Neural progenitor cell (in vitro differentiated cells): ENCODE measurements at regions not wholly inside any gene's neighbourhood (a gene's known extent, or its start where the extent isn't known, plus 50 kb on each side); places are given as distances from the start of the nearest gene placed in this dataset.
"Not testable (repeated sequence)": the region's sequence is repeated elsewhere in the genome, so short reads cannot be mapped to it uniquely, and the experiment has no call there.

Experiments
- DNase-seq: peaks from one replicate; pipeline ENCODE4 v3.0.0-alpha.2; 2016; ENCODE audit warnings: low spot score
- H2AFZ ChIP-seq: fragments of 200-600 bp; sonication (generic); replicated peaks from 2 replicates; pipeline ENCODE4 v1.6.1; 2016; ENCODE audit warnings: antibody characterized with exemption
- H3F3A ChIP-seq: fragments of 200-600 bp; sonication (generic); 2 replicates; pipeline ENCODE4 v1.6.1; 2016; ENCODE audit warnings: antibody characterized with exemption, low read depth
- H3K27ac ChIP-seq: fragments of 200-600 bp; sonication (generic); 2 replicates; pipeline ENCODE4 v1.5.1; 2016; ENCODE audit warnings: mild to moderate bottlenecking
- H3K27me3 ChIP-seq: fragments of 200-600 bp; sonication (generic); 2 replicates; pipeline ENCODE4 v1.6.1; 2016; ENCODE audit warnings: mild to moderate bottlenecking, moderate library complexity
- H3K36me3 ChIP-seq: fragments of 200-600 bp; sonication (generic); 2 replicates; pipeline ENCODE4 v1.5.1; 2016
- H3K4me1 ChIP-seq: fragments of 200-600 bp; sonication (generic); 2 replicates; pipeline ENCODE4 v1.6.1; 2016; ENCODE audit warnings: mixed run types
- H3K4me2 ChIP-seq: fragments of 200-600 bp; sonication (generic); 2 replicates; pipeline ENCODE4 v1.6.1; 2016
- H3K4me3 ChIP-seq: fragments of 200-600 bp; sonication (generic); 2 replicates; pipeline ENCODE4 v1.5.1; 2016
- H3K79me2 ChIP-seq: fragments of 200-600 bp; sonication (generic); 2 replicates; pipeline ENCODE4 v1.6.1; 2016; ENCODE audit warnings: low read depth
- H3K9ac ChIP-seq: fragments of 200-600 bp; sonication (generic); 2 replicates; pipeline ENCODE4 v1.6.1; 2016
- H3K9me3 ChIP-seq: fragments of 200-600 bp; sonication (generic); 2 replicates; pipeline ENCODE4 v1.5.1; 2016; ENCODE audit warnings: low read depth
- H4K20me1 ChIP-seq: fragments of 200-600 bp; sonication (generic); 2 replicates; pipeline ENCODE4 v1.6.1; 2016; ENCODE audit warnings: low read depth
- H3K27ac Mint-ChIP-seq: 3 replicates; pipeline ENCODE4 v1.8.0; 2021; ENCODE audit warnings: mixed read lengths
- H3K27me3 Mint-ChIP-seq: 2 replicates; pipeline ENCODE4 v1.8.0; 2022; ENCODE audit warnings: low read depth, mild to moderate bottlenecking, inconsistent platforms, moderate library complexity, mixed read lengths; ENCODE audit not compliant: insufficient read depth
- H3K36me3 Mint-ChIP-seq: 3 replicates; pipeline ENCODE4 v1.8.0; 2021; ENCODE audit warnings: mixed read lengths
- H3K4me1 Mint-ChIP-seq: 3 replicates; pipeline ENCODE4 v1.8.0; 2021; ENCODE audit warnings: mixed read lengths
- H3K4me3 Mint-ChIP-seq: 3 replicates; pipeline ENCODE4 v1.8.0; 2021; ENCODE audit warnings: mild to moderate bottlenecking, moderate library complexity, mixed read lengths
- H3K9me3 Mint-ChIP-seq: 3 replicates; pipeline ENCODE4 v1.8.0; 2020; ENCODE audit warnings: mixed read lengths
- CTCF ChIP-seq: fragments of 200-600 bp; sonication (generic); IDR thresholded peaks from 2 replicates; pipeline ENCODE4 v1.5.1; 2017; ENCODE audit warnings: antibody characterized with exemption, mild to moderate bottlenecking
- EZH2 ChIP-seq: fragments of 200-600 bp; sonication (generic); IDR thresholded peaks from 2 replicates; pipeline ENCODE4 v1.6.1; 2017; ENCODE audit warnings: antibody characterized with exemption, mild to moderate bottlenecking, moderate library complexity
- EZH2phosphoT487 ChIP-seq: fragments of 200-600 bp; sonication (generic); IDR thresholded peaks from 2 replicates; pipeline ENCODE4 v1.6.1; 2017; ENCODE audit warnings: antibody characterized with exemption

GRCh38 chrX:114058988-114059418 is 524.9 kb upstream of the HTR2C start:
- no peak overlapping the region for H3K27ac Mint-ChIP-seq
- H3K9me3 Mint-ChIP-seq: peaks cover 5% of the 10 kb centered on the region
- no peaks in the 10 kb centered on the region for H3K27me3 Mint-ChIP-seq
- H3K79me2 ChIP-seq: no peaks in the 10 kb centered on the region
- H3K4me3 Mint-ChIP-seq: no peak overlapping the region
- H3K36me3 ChIP-seq: no peaks in the 10 kb centered on the region
- no peak overlapping the region for H3K4me2 ChIP-seq
- H3F3A ChIP-seq: peaks cover 27% of the 10 kb centered on the region
- H3K27me3 ChIP-seq: no peaks in the 10 kb centered on the region
- H3K4me3 ChIP-seq: no peak overlapping the region
- H4K20me1 ChIP-seq: no peaks in the 10 kb centered on the region
- H3K9me3 ChIP-seq: no peaks in the 10 kb centered on the region
- no peaks in the 10 kb centered on the region for H3K4me1 ChIP-seq
- H3K4me1 Mint-ChIP-seq: no peaks in the 10 kb centered on the region
- no peaks in the 10 kb centered on the region for H3K36me3 Mint-ChIP-seq
- no peak overlapping the region for H3K27ac ChIP-seq
- no peak for DNase-seq
- H3K9ac ChIP-seq: no peak overlapping the region
- TF ChIP-seq CTCF: no peak
- TF ChIP-seq EZH2: no peak
- H2AFZ ChIP-seq: no peak overlapping the region

- not testable (repeated sequence) for H3K27me3 ChIP-seq, H3K27ac Mint-ChIP-seq, H3K9me3 Mint-ChIP-seq, H2AFZ ChIP-seq, H3K4me3 ChIP-seq, H3K4me3 Mint-ChIP-seq, H3K27ac ChIP-seq, H3K4me1 ChIP-seq, H3K36me3 ChIP-seq, H3K9me3 ChIP-seq, H4K20me1 ChIP-seq, H3K79me2 ChIP-seq, DNase-seq, H3K36me3 Mint-ChIP-seq, H3K9ac ChIP-seq, H3K27me3 Mint-ChIP-seq, H3K4me2 ChIP-seq, H3K4me1 Mint-ChIP-seq
- peaks cover 42% of the 10 kb centered on the region for H3F3A ChIP-seq
Observed at GRCh38 chrX:114057422-114057821, 526.5 kb upstream of the HTR2C start.

- no peak overlapping the region for H2AFZ ChIP-seq
- no peak overlapping the region for H3K4me2 ChIP-seq
- Mint-ChIP-seq H3K27me3 (no peaks in the 10 kb centered on the region), H3K36me3 (no peaks in the 10 kb centered on the region), H3K27ac (no peak overlapping the region), H3K4me1 (no peaks in the 10 kb centered on the region), H3K4me3 (no peak overlapping the region), H3K9me3 (no peaks in the 10 kb centered on the region)
- no peak overlapping the region for H3K4me3 ChIP-seq
- no peaks in the 10 kb centered on the region for H3K9me3 ChIP-seq
- H3F3A ChIP-seq: peaks cover 71% of the 10 kb centered on the region
- peak overlapping the region; percentile 14 for H3K27ac ChIP-seq
- H3K27me3 ChIP-seq: no peaks in the 10 kb centered on the region
- H4K20me1 ChIP-seq: peaks cover 7% of the 10 kb centered on the region
- no peak for DNase-seq
- TF ChIP-seq CTCF (no peak), EZH2phosphoT487 (no peak), EZH2 (no peak)
- H3K9ac ChIP-seq: no peak overlapping the region
- peaks cover 22% of the 10 kb centered on the region for H3K4me1 ChIP-seq
- peaks cover 34% of the 10 kb centered on the region for H3K79me2 ChIP-seq
- no peaks in the 10 kb centered on the region for H3K36me3 ChIP-seq
Observed at GRCh38 chrX:114051667-114052315, 532.1 kb upstream of the HTR2C start.

- no peak for TF ChIP-seq EZH2phosphoT487
- TF ChIP-seq CTCF: no peak
- TF ChIP-seq EZH2: no peak
- Histone ChIP-seq H2AFZ (no peak overlapping the region), H3K4me1 (peaks cover 28% of the 10 kb centered on the region), H3K27ac (no peak overlapping the region), H3F3A (peaks cover 83% of the 10 kb centered on the region), H3K9me3 (no peaks in the 10 kb centered on the region), H3K4me2 (no peak overlapping the region), H3K9ac (no peak overlapping the region), H3K36me3 (peaks cover 10% of the 10 kb centered on the region), H4K20me1 (peaks cover 7% of the 10 kb centered on the region), H3K4me3 (no peak overlapping the region), H3K79me2 (peaks cover 50% of the 10 kb centered on the region), H3K27me3 (no peaks in the 10 kb centered on the region)
- H3K27ac Mint-ChIP-seq: no peak overlapping the region
- H3K4me1 Mint-ChIP-seq: no peaks in the 10 kb centered on the region
- H3K36me3 Mint-ChIP-seq: no peaks in the 10 kb centered on the region
- no peak overlapping the region for H3K4me3 Mint-ChIP-seq
- DNase-seq: no peak
- H3K9me3 Mint-ChIP-seq: no peaks in the 10 kb centered on the region
- no peaks in the 10 kb centered on the region for H3K27me3 Mint-ChIP-seq
Observed at GRCh38 chrX:114050075-114050796, 533.6 kb upstream of the HTR2C start.
